GM10248 (cell line): ENCODE measurements at regions not wholly inside any gene's neighbourhood (a gene's known extent, or its start where the extent isn't known, plus 50 kb on each side); places are given as distances from the start of the nearest gene placed in this dataset.

Experiments
- CTCF ChIA-PET: fragments of 300-600 bp; sonication (Branson Sonifier 250); formaldehyde crosslinking; extraction: SDS; loops from one replicate; lab custom pipeline; 2021; ENCODE audit warnings: antibody characterized with exemption; lab: Yijun Ruan, JAX
- POLR2A ChIA-PET: fragments of 350-650 bp; sonication (Branson Sonifier 250); formaldehyde crosslinking; extraction: SDS; loops from one replicate; lab custom pipeline; 2020; ENCODE audit warnings: antibody characterized with exemption; lab: Yijun Ruan, JAX
- DNase-seq: peaks from one replicate; pipeline ENCODE4 v3.0.0; 2012; ENCODE audit errors: extremely low spot score
- TF ChIP-seq, protein P1 (sequence below): IDR thresholded peaks from 2 replicates; pipeline ENCODE4 v1.5.1; 2012; ENCODE audit warnings: mild to moderate bottlenecking, low read depth; ENCODE audit errors: extremely low read depth, missing control alignments, control extremely low read depth

DNA sequence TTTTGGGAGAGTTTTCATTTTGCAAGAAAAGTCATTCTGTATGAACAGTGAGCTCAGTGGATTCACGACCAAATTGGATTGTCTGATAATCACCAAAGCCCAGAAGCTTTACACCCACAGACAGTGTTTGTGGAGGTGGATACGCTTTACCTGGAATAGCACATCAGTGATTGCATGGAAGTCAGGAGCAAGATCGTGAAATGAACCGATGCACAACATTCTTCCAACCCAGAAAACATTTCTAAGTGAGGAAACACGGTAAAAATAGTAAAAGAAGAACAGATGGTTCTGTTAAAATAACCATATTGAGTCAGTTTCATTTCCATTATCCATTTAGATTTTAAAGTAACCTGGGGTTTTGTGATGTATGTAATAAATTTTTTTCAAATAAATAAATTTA lies 478.2 kb upstream of the PFKP start:
- no peak for DNase-seq
- CTCF ChIA-PET, result no interaction called here
- TF ChIP-seq, protein P1, sequence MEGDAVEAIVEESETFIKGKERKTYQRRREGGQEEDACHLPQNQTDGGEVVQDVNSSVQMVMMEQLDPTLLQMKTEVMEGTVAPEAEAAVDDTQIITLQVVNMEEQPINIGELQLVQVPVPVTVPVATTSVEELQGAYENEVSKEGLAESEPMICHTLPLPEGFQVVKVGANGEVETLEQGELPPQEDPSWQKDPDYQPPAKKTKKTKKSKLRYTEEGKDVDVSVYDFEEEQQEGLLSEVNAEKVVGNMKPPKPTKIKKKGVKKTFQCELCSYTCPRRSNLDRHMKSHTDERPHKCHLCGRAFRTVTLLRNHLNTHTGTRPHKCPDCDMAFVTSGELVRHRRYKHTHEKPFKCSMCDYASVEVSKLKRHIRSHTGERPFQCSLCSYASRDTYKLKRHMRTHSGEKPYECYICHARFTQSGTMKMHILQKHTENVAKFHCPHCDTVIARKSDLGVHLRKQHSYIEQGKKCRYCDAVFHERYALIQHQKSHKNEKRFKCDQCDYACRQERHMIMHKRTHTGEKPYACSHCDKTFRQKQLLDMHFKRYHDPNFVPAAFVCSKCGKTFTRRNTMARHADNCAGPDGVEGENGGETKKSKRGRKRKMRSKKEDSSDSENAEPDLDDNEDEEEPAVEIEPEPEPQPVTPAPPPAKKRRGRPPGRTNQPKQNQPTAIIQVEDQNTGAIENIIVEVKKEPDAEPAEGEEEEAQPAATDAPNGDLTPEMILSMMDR, result no peak
- POLR2A ChIA-PET, result no interaction called here

DNA sequence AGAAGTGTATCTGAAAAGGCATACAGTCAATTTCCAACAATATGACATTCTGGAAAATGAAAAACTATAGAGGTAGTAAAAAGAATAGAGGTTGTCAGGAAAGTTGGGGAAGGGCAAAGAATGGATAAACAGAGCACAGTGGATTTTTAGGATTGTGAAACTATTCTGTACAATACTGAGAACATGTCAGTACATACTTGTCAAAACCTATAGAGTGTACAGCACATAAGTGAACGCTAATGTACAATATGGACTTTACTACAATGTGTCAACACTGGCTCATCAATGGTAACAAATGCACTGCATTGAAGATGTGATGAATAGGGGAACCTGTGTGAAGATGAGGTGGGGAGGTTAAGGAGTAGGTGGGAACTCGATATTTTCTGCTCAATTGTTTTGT lies 483.0 kb upstream of the PFKP start:
- CTCF ChIA-PET, result no interaction called here
- DNase-seq, result no peak
- POLR2A ChIA-PET, result no interaction called here

GRCh38 chr10:2576892-2577291 lies 490.5 kb upstream of the PFKP start:
- CTCF ChIA-PET, result interaction anchor here (1.2 kb wide), 1 partner anchor 11 kb away, joined by 4 read pairs; no protein-coding TSS in a partner anchor
- TF ChIP-seq, protein P1, result no peak

More for the DNA sequence above, 483.0 kb upstream of the PFKP start:
- TF ChIP-seq, protein P1, result no peak

GRCh38 chr10:2575460-2575859 lies 491.9 kb upstream of the PFKP start:
- TF ChIP-seq, protein P1, result no peak
- ChIA-PET CTCF (interaction anchor here (1.4 kb wide), 1 partner anchor 9 kb away, joined by 4 read pairs; no protein-coding TSS in a partner anchor), POLR2A (no interaction called here)
- no peak for DNase-seq

More at GRCh38 chr10:2576892-2577291, 490.5 kb upstream of the PFKP start:
- POLR2A ChIA-PET, result no interaction called here
- DNase-seq, result no peak

GRCh38 chr10:2572611-2573010 lies 494.7 kb upstream of the PFKP start:
- CTCF ChIA-PET, result no interaction called here
- TF ChIP-seq, protein P1, result no peak
- DNase-seq, result no peak
- POLR2A ChIA-PET, result no interaction called here

- TF ChIP-seq, protein P1, result no peak
- no peak for DNase-seq
- CTCF ChIA-PET, result no interaction called here
- POLR2A ChIA-PET, result no interaction called here
These were observed 510.5 kb upstream of the PFKP start for GRCh38 chr10:2556883-2557282.
